HepG2 (cell line): ENCODE measurements at regions not wholly inside any gene's neighbourhood (a gene's known extent, or its start where the extent isn't known, plus 50 kb on each side); places are given as distances from the start of the nearest gene placed in this dataset.

Source experiments
- CHD2 ChIP-seq: IDR thresholded peaks from 2 replicates; pipeline ENCODE4 v1.6.1; 2011; ENCODE audit warnings: low read depth, low read length, improper control_type of control experiment
- CTCF ChIP-seq: sonication (generic); formaldehyde crosslinking; IDR thresholded peaks from 2 replicates; pipeline ENCODE4 v1.5.0; 2020; ENCODE audit warnings: mild to moderate bottlenecking, missing genetic modification reagents, moderate library complexity
- HMG20B ChIP-seq: conservative IDR thresholded peaks from 2 replicates; pipeline ENCODE4 v1.6.1; 2016; ENCODE audit warnings: missing genetic modification reagents, missing compliant biosample characterization
- MXD3 ChIP-seq: IDR thresholded peaks from 2 replicates; pipeline ENCODE4 v1.6.1; 2016; ENCODE audit warnings: mild to moderate bottlenecking, missing biosample characterization, missing genetic modification reagents
- PHF20 ChIP-seq: sonication (generic); formaldehyde crosslinking; IDR thresholded peaks from 2 replicates; pipeline ENCODE4 v1.5.0; 2020; ENCODE audit warnings: mild to moderate bottlenecking, missing genetic modification reagents
- RELA ChIP-seq: sonication (generic); formaldehyde crosslinking; IDR thresholded peaks from 2 replicates; pipeline ENCODE4 v1.4.0; 2020; ENCODE audit warnings: missing genetic modification reagents
- SIN3A ChIP-seq: IDR thresholded peaks from 2 replicates; pipeline ENCODE4 v1.6.1; 2011; ENCODE audit warnings: low read depth, mild to moderate bottlenecking, control low read depth, low read length, borderline replicate concordance
- UBTF ChIP-seq: sonication (generic); formaldehyde crosslinking; IDR thresholded peaks from 2 replicates; pipeline ENCODE4 v1.4.0; 2020; ENCODE audit warnings: mild to moderate bottlenecking, missing genetic modification reagents
- USF2 ChIP-seq, 2 experiments: sonication (generic) in 1 of 2; formaldehyde crosslinking in 1 of 2; IDR thresholded peaks; 2 replicates each; pipeline versions ENCODE4 v1.5.1 to v1.6.1; 2011 to 2020; ENCODE audit warnings: borderline replicate concordance in 1 of 2, low read depth in 1 of 2, low read length in 1 of 2, mild to moderate bottlenecking in 1 of 2, missing genetic modification reagents in 1 of 2, moderate library complexity in 1 of 2
- ZNF510 ChIP-seq: sonication (generic); formaldehyde crosslinking; IDR thresholded peaks from 2 replicates; pipeline ENCODE4 v1.4.0; 2020; ENCODE audit warnings: low read depth, mild to moderate bottlenecking, missing genetic modification reagents

- TF ChIP-seq ZNF510 (CRISPR knock-in tag) (no peak), CTCF (CRISPR knock-in tag) (no peak), SIN3A (no peak), HMG20B (CRISPR knock-in tag) (no peak), CHD2 (no peak), USF2 (IDR thresholded peaks at IDR 0.05; ENCODE audit: low read depth, low read length) (no peak), USF2 (CRISPR knock-in tag; IDR thresholded peaks at IDR 0.05; ENCODE audit: borderline replicate concordance) (no peak), MXD3 (CRISPR knock-in tag) (no peak), RELA (CRISPR knock-in tag) (no peak), PHF20 (no peak), UBTF (no peak)
These were observed 1317.7 kb upstream of the ACVR2A start for GRCh38 chr2:146527166-146527565.
